T-helper 17 cell (primary cell): ENCODE measurements at regions not wholly inside any gene's neighbourhood (a gene's known extent, or its start where the extent isn't known, plus 50 kb on each side); places are given as distances from the start of the nearest gene placed in this dataset.
"Not testable (repeated sequence)": the region's sequence is repeated elsewhere in the genome, so short reads cannot be mapped to it uniquely, and the experiment has no call there.

Experiments used
- ATAC-seq: fragments of 150-1000 bp; cut with Tn5 transposase; 2 replicates; pipeline ENCODE4 v1.10.0; 2021; ENCODE audit warnings: mild to moderate bottlenecking, moderate library complexity
- DNase-seq, 3 donors: peaks; one replicate each; pipeline versions ENCODE4 v3.0.0 to v3.0.0-alpha.2; 2020 to 2021
- H3K9me3 ChIP-seq: one replicate; pipeline ENCODE4 v1.7.0; 2013; ENCODE audit warnings: low read length, mild to moderate bottlenecking; ENCODE audit not compliant: control insufficient read depth, poor library complexity, severe bottlenecking
- H3K27ac Mint-ChIP-seq: one replicate; pipeline ENCODE4 v1.8.0; 2022; ENCODE audit warnings: mild to moderate bottlenecking, moderate library complexity, mixed read lengths
- H3K27me3 Mint-ChIP-seq: one replicate; pipeline ENCODE4 v1.8.0; 2022; ENCODE audit warnings: mixed read lengths
- H3K36me3 Mint-ChIP-seq: one replicate; pipeline ENCODE4 v1.8.0; 2022; ENCODE audit warnings: low read depth, mixed read lengths
- H3K4me1 Mint-ChIP-seq: one replicate; pipeline ENCODE4 v1.8.0; 2022; ENCODE audit warnings: mild to moderate bottlenecking, mixed read lengths
- H3K4me3 Mint-ChIP-seq: one replicate; pipeline ENCODE4 v1.8.0; 2022; ENCODE audit warnings: mild to moderate bottlenecking, moderate library complexity, mixed read lengths

DNA sequence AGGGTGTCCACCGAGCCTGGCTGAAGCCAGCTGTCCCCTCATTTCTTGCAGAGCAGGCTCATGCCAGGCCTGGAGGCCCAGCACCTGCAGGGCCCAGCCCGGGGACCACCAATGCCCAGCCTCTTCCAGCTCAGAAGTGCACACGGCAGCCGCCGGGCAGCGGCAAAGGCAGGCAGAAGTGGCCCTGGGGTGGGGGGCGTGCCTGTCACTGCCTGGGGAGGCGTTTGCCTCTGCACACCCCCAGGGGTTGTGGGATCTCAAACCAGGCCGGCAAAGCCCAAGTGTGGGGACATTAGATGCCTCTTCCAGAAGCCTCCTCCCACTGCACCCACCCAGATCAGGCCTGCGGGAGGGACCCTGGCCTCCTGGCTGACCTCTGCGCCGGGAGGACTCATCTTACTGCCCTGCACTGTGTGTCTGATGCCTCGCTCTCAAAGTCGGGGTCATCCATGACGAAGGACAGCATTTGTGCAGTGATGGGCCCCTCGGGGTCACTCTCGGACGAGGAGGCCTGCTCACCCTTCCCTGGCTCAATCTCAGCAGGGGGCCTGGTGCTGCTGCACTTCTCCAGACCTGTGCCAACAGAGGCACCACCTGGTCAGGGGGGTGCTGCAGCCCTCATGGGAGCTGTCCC, 255.8 kb downstream of the ANKRD30B start:
- not testable (repeated sequence) for H3K9me3 ChIP-seq, DNase-seq, H3K4me3 Mint-ChIP-seq, ATAC-seq, H3K4me1 Mint-ChIP-seq, H3K27me3 Mint-ChIP-seq, H3K36me3 Mint-ChIP-seq, H3K27ac Mint-ChIP-seq

- not testable (repeated sequence) for H3K36me3 Mint-ChIP-seq, DNase-seq, H3K27ac Mint-ChIP-seq, ATAC-seq, H3K4me1 Mint-ChIP-seq, H3K4me3 Mint-ChIP-seq, H3K27me3 Mint-ChIP-seq, H3K9me3 ChIP-seq
Observed at GRCh38 chr18:15004270-15004973, 256.4 kb downstream of the ANKRD30B start.

- DNase-seq (no peak), ATAC-seq (no peak)
- no peaks in the 10 kb centered on the region for H3K36me3 Mint-ChIP-seq
- no peaks in the 10 kb centered on the region for H3K9me3 ChIP-seq
- no peak overlapping the region for H3K27ac Mint-ChIP-seq
- no peaks in the 10 kb centered on the region for H3K4me1 Mint-ChIP-seq
- no peak overlapping the region for H3K4me3 Mint-ChIP-seq
- H3K27me3 Mint-ChIP-seq = no peaks in the 10 kb centered on the region
Observed at GRCh38 chr18:15005313-15006130, 257.6 kb downstream of the ANKRD30B start.

GRCh38 chr18:15006616-15007015, 258.6 kb downstream of the ANKRD30B start:
- not testable (repeated sequence) for DNase-seq, H3K4me1 Mint-ChIP-seq

DNA sequence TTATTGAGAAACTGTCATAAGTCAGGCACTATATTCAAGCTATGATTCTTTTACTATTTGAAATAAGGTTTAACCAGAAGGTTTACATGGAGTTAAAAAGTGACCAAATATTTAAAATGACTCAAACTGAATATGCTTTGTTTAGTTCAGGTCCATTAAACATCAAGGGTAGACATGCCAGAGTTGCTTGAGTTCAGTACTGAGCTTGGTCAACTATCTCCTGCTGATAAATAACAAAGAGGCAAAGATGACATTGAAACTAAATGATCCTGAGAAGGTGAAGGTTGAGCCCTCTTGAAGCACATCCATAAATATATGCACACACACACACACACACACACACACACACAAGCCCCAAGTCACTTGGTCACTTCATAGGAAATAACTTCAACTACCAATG, 278.1 kb downstream of the ANKRD30B start:
- H3K27me3 Mint-ChIP-seq, DNase-seq, H3K9me3 ChIP-seq, H3K36me3 Mint-ChIP-seq, H3K27ac Mint-ChIP-seq, H3K4me1 Mint-ChIP-seq, ATAC-seq, H3K4me3 Mint-ChIP-seq: not testable (repeated sequence)

More at GRCh38 chr18:15006616-15007015, 258.6 kb downstream of the ANKRD30B start:
- H3K36me3 Mint-ChIP-seq, H3K27me3 Mint-ChIP-seq, ATAC-seq, H3K4me3 Mint-ChIP-seq, H3K27ac Mint-ChIP-seq, H3K9me3 ChIP-seq: not testable (repeated sequence)

GRCh38 chr18:15028037-15028436, 280.1 kb downstream of the ANKRD30B start:
- H3K27me3 Mint-ChIP-seq, H3K4me3 Mint-ChIP-seq, ATAC-seq, DNase-seq, H3K9me3 ChIP-seq, H3K36me3 Mint-ChIP-seq, H3K4me1 Mint-ChIP-seq, H3K27ac Mint-ChIP-seq: not testable (repeated sequence)

- DNase-seq, H3K4me3 Mint-ChIP-seq, H3K9me3 ChIP-seq, H3K36me3 Mint-ChIP-seq, H3K4me1 Mint-ChIP-seq, H3K27ac Mint-ChIP-seq, ATAC-seq, H3K27me3 Mint-ChIP-seq: not testable (repeated sequence)
Observed at GRCh38 chr18:15060279-15060880, 312.4 kb downstream of the ANKRD30B start.

DNA sequence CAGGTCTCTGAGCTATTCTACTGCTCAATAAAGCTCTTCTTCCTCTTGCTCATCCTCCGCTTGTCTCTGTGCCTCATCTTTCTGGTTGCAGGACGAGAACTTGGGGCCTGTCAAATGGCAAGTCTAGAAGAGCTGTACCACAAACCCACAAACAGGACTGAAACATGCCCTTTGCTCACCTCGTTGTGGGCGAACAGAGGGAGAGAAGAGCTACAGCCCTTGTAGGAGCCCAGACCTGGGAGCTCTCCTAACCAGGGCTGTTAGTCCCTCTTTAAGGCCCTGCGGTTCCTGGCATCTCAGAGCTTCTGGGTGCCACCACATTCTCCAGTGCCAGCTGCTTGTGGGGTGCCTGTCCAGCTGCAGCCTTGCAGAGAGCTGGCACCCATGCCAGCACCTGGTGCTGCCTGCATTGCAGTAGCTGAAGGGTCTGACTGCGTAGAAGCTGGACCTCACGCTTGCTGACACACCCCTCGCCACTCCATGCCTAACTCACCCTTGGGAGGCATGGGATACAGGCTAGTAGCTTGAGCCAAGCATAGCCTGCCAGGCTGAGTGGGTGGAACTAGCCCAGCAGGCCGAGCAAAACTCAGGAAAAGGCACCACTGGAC, 313.4 kb downstream of the ANKRD30B start:
- H3K27me3 Mint-ChIP-seq, H3K9me3 ChIP-seq, ATAC-seq, H3K4me3 Mint-ChIP-seq, H3K27ac Mint-ChIP-seq, DNase-seq, H3K36me3 Mint-ChIP-seq, H3K4me1 Mint-ChIP-seq: not testable (repeated sequence)

GRCh38 chr18:15066434-15066833, 318.5 kb downstream of the ANKRD30B start:
- H3K27ac Mint-ChIP-seq, ATAC-seq, H3K4me1 Mint-ChIP-seq, DNase-seq, H3K36me3 Mint-ChIP-seq, H3K4me3 Mint-ChIP-seq, H3K9me3 ChIP-seq, H3K27me3 Mint-ChIP-seq: not testable (repeated sequence)

DNA sequence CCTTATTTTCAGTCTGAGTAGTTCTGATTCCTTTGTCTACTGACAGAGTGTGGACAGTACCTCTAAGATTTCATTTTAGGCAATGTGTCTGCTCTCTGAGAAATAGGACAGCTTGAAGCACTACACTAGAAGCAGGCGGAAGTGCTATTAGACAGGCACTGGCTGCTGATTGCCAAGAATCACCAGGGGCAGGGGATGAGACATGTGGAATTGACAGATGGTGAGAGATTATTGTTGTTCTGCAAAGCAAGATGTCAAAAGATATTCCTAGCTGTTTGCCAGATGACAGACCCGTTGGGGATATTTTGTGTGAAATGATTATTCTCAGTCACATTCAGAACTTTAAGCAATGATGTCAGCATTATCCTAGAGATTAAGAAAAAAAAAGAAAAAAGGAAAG, 323.3 kb downstream of the ANKRD30B start:
- not testable (repeated sequence) for H3K27me3 Mint-ChIP-seq, H3K4me1 Mint-ChIP-seq, ATAC-seq, H3K36me3 Mint-ChIP-seq, H3K4me3 Mint-ChIP-seq, H3K27ac Mint-ChIP-seq, H3K9me3 ChIP-seq, DNase-seq
